HEK293 (cell line): ENCODE measurements at regions not wholly inside any gene's neighbourhood (a gene's known extent, or its start where the extent isn't known, plus 50 kb on each side); places are given as distances from the start of the nearest gene placed in this dataset.

Experiments
- CTCF ChIA-PET: fragments of 350-600 bp; formaldehyde crosslinking; extraction: SDS; loops from one replicate; lab custom pipeline; 2021; ENCODE audit warnings: antibody characterized with exemption; lab: Yijun Ruan, JAX
- POLR2A ChIA-PET: fragments of 300-600 bp; formaldehyde crosslinking; extraction: SDS; loops from one replicate; lab custom pipeline; 2020; ENCODE audit warnings: antibody characterized with exemption, inconsistent platforms; lab: Yijun Ruan, JAX
- H3K27ac ChIP-seq: fragments of 200-500 bp; sonication (Bioruptor generic); 2 replicates; pipeline ENCODE4 v1.5.1; 2014; ENCODE audit warnings: low read depth, low read length, control low read depth, inconsistent platforms; ENCODE audit errors: extremely low read depth
- H3K36me3 ChIP-seq, 2 experiments: fragments of 200-500 bp in 1 of 2; sonication (Bioruptor generic) in 1 of 2; 1 replicate in 1 of 2; 2 replicates in 1 of 2; pipeline ENCODE4 v1.5.1; 2014 to 2017; ENCODE audit warnings: inconsistent platforms in 2 of 2, low read length in 2 of 2; ENCODE audit not compliant: control insufficient read depth in 2 of 2, insufficient read depth in 1 of 2
- H3K4me1 ChIP-seq: fragments of 200-500 bp; sonication (Bioruptor generic); 2 replicates; pipeline ENCODE4 v1.5.1; 2014; ENCODE audit warnings: mild to moderate bottlenecking, low read length, inconsistent platforms; ENCODE audit not compliant: control insufficient read depth, insufficient read depth
- H3K4me3 ChIP-seq: 2 replicates; pipeline ENCODE4 v1.5.1; 2011; ENCODE audit warnings: low read depth, mild to moderate bottlenecking, control low read depth, low read length, moderate library complexity
- H3K9me3 ChIP-seq: fragments of 200-500 bp; sonication (Bioruptor generic); 2 replicates; pipeline ENCODE4 v1.5.1; 2014; ENCODE audit warnings: low read depth, low read length, inconsistent platforms; ENCODE audit not compliant: control insufficient read depth, insufficient read depth
- BCL6B ChIP-seq: fragments of 450-650 bp; formaldehyde crosslinking; IDR thresholded peaks from 2 replicates; pipeline ENCODE4 v1.5.1; 2017; ENCODE audit warnings: missing biosample characterization, missing genetic modification characterization
- EGR2 ChIP-seq: fragments of 450-650 bp; formaldehyde crosslinking; IDR thresholded peaks from 2 replicates; pipeline ENCODE4 v1.5.1; 2016; ENCODE audit warnings: low read depth, missing biosample characterization, missing genetic modification characterization
- HIC1 ChIP-seq: fragments of 450-650 bp; formaldehyde crosslinking; IDR thresholded peaks from 2 replicates; pipeline ENCODE4 v1.5.1; 2016; ENCODE audit warnings: missing biosample characterization, missing genetic modification characterization
- HOXC10 ChIP-seq: sonication (generic); formaldehyde crosslinking; IDR thresholded peaks from 2 replicates; pipeline ENCODE4 v1.8.1; 2023; ENCODE audit warnings: mild to moderate bottlenecking, missing genetic modification reagents
- KLF1 ChIP-seq: fragments of 450-650 bp; formaldehyde crosslinking; IDR thresholded peaks from 2 replicates; pipeline ENCODE4 v1.5.1; 2016; ENCODE audit warnings: missing biosample characterization, missing genetic modification characterization
- OVOL3 ChIP-seq: fragments of 450-650 bp; formaldehyde crosslinking; IDR thresholded peaks from 2 replicates; pipeline ENCODE4 v1.5.1; 2016; ENCODE audit warnings: missing biosample characterization, missing genetic modification characterization
- PRDM1 ChIP-seq: fragments of 450-650 bp; formaldehyde crosslinking; IDR thresholded peaks from 2 replicates; pipeline ENCODE4; 2016; ENCODE audit warnings: missing biosample characterization, missing genetic modification characterization
- SETDB1 ChIP-seq: IDR thresholded peaks from one replicate; pipeline ENCODE4 v1.6.1; 2017; ENCODE audit warnings: mild to moderate bottlenecking, low read length, moderate library complexity, mixed read lengths; ENCODE audit not compliant: insufficient read length
- YY1 ChIP-seq: fragments of 450-650 bp; formaldehyde crosslinking; IDR thresholded peaks from 2 replicates; pipeline ENCODE4 v1.5.1; 2018; ENCODE audit warnings: missing biosample characterization, missing genetic modification characterization
- ZFHX2 ChIP-seq: fragments of 450-650 bp; formaldehyde crosslinking; conservative IDR thresholded peaks from 2 replicates; pipeline ENCODE4 v1.5.1; 2016; ENCODE audit warnings: missing biosample characterization, missing genetic modification characterization
- ZNF140 ChIP-seq: fragments of 450-650 bp; formaldehyde crosslinking; IDR thresholded peaks from 2 replicates; pipeline ENCODE4 v1.5.1; 2016; ENCODE audit warnings: missing biosample characterization, missing genetic modification characterization
- ZNF24 ChIP-seq: fragments of 450-650 bp; formaldehyde crosslinking; IDR thresholded peaks from 2 replicates; pipeline ENCODE4 v1.5.1; 2016; ENCODE audit warnings: missing biosample characterization, missing genetic modification characterization
- ZNF266 ChIP-seq: fragments of 450-650 bp; formaldehyde crosslinking; IDR thresholded peaks from 2 replicates; pipeline ENCODE4 v1.5.1; 2016; ENCODE audit warnings: missing biosample characterization, missing genetic modification characterization, low read depth
- ZNF362 ChIP-seq: fragments of 450-650 bp; formaldehyde crosslinking; IDR thresholded peaks from 2 replicates; pipeline ENCODE4 v1.5.1; 2016; ENCODE audit warnings: missing biosample characterization, missing genetic modification characterization
- ZNF433 ChIP-seq: fragments of 450-650 bp; formaldehyde crosslinking; IDR thresholded peaks from 2 replicates; pipeline ENCODE4 v1.5.1; 2016; ENCODE audit warnings: missing biosample characterization, missing genetic modification characterization, low read depth
- ZNF473 ChIP-seq: fragments of 450-650 bp; formaldehyde crosslinking; IDR thresholded peaks from 2 replicates; pipeline ENCODE4 v1.5.1; 2017; ENCODE audit warnings: missing biosample characterization, missing genetic modification characterization
- ZNF488 ChIP-seq: fragments of 450-650 bp; formaldehyde crosslinking; IDR thresholded peaks from 2 replicates; pipeline ENCODE4 v1.5.1; 2016; ENCODE audit warnings: missing biosample characterization, missing genetic modification characterization
- ZNF518A ChIP-seq: fragments of 450-650 bp; formaldehyde crosslinking; conservative IDR thresholded peaks from 2 replicates; pipeline ENCODE4 v1.5.1; 2016; ENCODE audit warnings: low read depth, missing biosample characterization, missing genetic modification characterization
- ZNF571 ChIP-seq: fragments of 450-650 bp; formaldehyde crosslinking; IDR thresholded peaks from 2 replicates; pipeline ENCODE4 v1.5.0; 2017; ENCODE audit warnings: missing biosample characterization, missing genetic modification characterization
- ZNF610 ChIP-seq: fragments of 450-650 bp; formaldehyde crosslinking; IDR thresholded peaks from 2 replicates; pipeline ENCODE4 v1.5.1; 2016; ENCODE audit warnings: missing biosample characterization, missing genetic modification characterization, borderline replicate concordance
- ZNF623 ChIP-seq: fragments of 450-650 bp; formaldehyde crosslinking; IDR thresholded peaks from 2 replicates; pipeline ENCODE4 v1.5.1; 2016; ENCODE audit warnings: missing biosample characterization, missing genetic modification characterization
- ZNF624 ChIP-seq: fragments of 450-650 bp; formaldehyde crosslinking; IDR thresholded peaks from 2 replicates; pipeline ENCODE4 v1.5.1; 2017; ENCODE audit warnings: missing biosample characterization, missing genetic modification characterization
- ZNF626 ChIP-seq: fragments of 450-650 bp; sonication (Bioruptor Pico); formaldehyde crosslinking; IDR thresholded peaks from 2 replicates; pipeline ENCODE4 v1.5.1; 2018; ENCODE audit warnings: missing biosample characterization, missing genetic modification characterization, inconsistent platforms
- ZNF768 ChIP-seq: fragments of 450-650 bp; formaldehyde crosslinking; IDR thresholded peaks from 2 replicates; pipeline ENCODE4 v1.5.1; 2018; ENCODE audit warnings: missing biosample characterization, mild to moderate bottlenecking, missing genetic modification characterization
- ZNF830 ChIP-seq: fragments of 450-650 bp; IDR thresholded peaks from 2 replicates; pipeline ENCODE4 v1.5.0; 2018; ENCODE audit warnings: missing biosample characterization, missing genetic modification characterization, low read depth, mild to moderate bottlenecking, moderate library complexity

GRCh38 chr5:113742639-113743038 is 229.1 kb downstream of the YTHDC2 start (continued):
- TF ChIP-seq ZNF488 (tag by site-specific recombination): no peak
- TF ChIP-seq KLF1 (tag by site-specific recombination): no peak
- no peak for TF ChIP-seq OVOL3 (tag by site-specific recombination)
- TF ChIP-seq, all 188 proteins: peak for 0

GRCh38 chr5:113748403-113748802 is 234.9 kb downstream of the YTHDC2 start:
- CTCF ChIA-PET: interaction anchor here (0.7 kb wide), 3 partner anchors 69 to 1151 kb away, joined by 3 to 5 read pairs (median 4); no protein-coding TSS in a partner anchor
- no peaks in the 10 kb centered on the region for H3K9me3 ChIP-seq
- no peaks in the 10 kb centered on the region for H3K36me3 ChIP-seq
- no peak for TF ChIP-seq ZNF830 (tag by site-specific recombination)
- TF ChIP-seq ZNF624 (tag by site-specific recombination): no peak
- TF ChIP-seq BCL6B (tag by site-specific recombination): no peak
- TF ChIP-seq ZNF768 (tag by site-specific recombination): no peak
- TF ChIP-seq ZNF140 (tag by site-specific recombination): no peak
- no peak for TF ChIP-seq HIC1 (tag by site-specific recombination)
- TF ChIP-seq ZNF571 (tag by site-specific recombination): no peak
- no peak for TF ChIP-seq PRDM1 (tag by site-specific recombination)
- TF ChIP-seq, all 188 proteins: peak for 0
- no peaks in the 10 kb centered on the region for H3K4me1 ChIP-seq
- H3K4me3 ChIP-seq: no peak overlapping the region
- H3K27ac ChIP-seq: no peak overlapping the region
- POLR2A ChIA-PET: no interaction called here

GRCh38 chr5:113749334-113749733 is 235.8 kb downstream of the YTHDC2 start:
- H3K27ac ChIP-seq: no peak overlapping the region
- no peaks in the 10 kb centered on the region for H3K36me3 ChIP-seq
- ChIA-PET CTCF (no interaction called here), POLR2A (no interaction called here)
- no peak overlapping the region for H3K4me3 ChIP-seq
- H3K9me3 ChIP-seq: no peaks in the 10 kb centered on the region
- no peaks in the 10 kb centered on the region for H3K4me1 ChIP-seq
- TF ChIP-seq YY1 (tag by site-specific recombination) (no peak), ZNF473 (no peak), SETDB1 (no peak), ZNF362 (tag by site-specific recombination) (no peak), ZNF433 (no peak), ZFHX2 (tag by site-specific recombination) (no peak), HOXC10 (CRISPR knock-in tag) (no peak), EGR2 (tag by site-specific recombination) (no peak), ZNF266 (tag by site-specific recombination) (no peak), ZNF623 (tag by site-specific recombination) (no peak), ZNF24 (tag by site-specific recombination) (no peak), ZNF610 (no peak), ZNF518A (tag by site-specific recombination) (no peak), ZNF626 (tag by site-specific recombination) (no peak)
